ENCODE measurements at regions not wholly inside any gene's neighbourhood (a gene's known extent, or its start where the extent isn't known, plus 50 kb on each side); places are given as distances from the start of the nearest gene placed in this dataset.
"Not testable (repeated sequence)": the region's sequence is repeated elsewhere in the genome, so short reads cannot be mapped to it uniquely, and the experiment has no call there.

DNA sequence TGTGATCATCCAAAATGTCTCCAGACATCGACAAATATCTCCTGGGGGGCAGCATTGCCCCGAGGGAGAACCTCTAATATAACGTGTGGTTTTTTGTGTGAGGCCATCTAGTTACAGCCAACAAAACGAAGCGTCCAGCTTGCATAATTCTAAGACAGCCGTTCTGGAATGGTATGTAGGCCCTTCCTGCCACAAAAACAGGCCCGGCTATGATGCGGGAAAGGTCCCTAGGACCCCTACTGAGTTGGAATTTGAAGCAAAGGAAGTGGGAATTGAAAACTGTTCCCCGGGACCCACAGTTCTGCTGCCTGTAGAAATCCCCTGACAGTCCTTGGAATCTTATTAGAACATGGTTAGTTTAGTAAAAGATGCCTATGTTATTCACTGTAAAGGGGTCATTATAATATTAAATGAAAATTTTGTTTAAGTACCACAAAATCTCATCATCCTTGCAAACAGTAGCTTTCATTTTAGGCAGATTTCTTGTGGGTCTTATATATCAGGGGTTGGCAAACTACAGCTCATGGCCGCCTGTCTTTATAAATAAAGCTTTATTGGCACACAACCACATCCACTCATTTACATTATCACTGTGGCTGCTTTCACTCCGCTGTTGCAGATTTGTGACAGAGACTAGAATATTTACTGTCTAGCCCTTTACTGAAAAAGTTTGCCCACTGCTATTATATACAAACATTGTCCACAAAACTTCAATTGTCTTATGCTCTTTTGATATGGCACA lies 70.7 kb downstream of the MSX2 start:
- no peak for DNase-seq
- H3K27me3 ChIP-seq = no peaks in the 10 kb centered on the region
- H3K9me3 ChIP-seq = no peaks in the 10 kb centered on the region
- no peak overlapping the region for H3K4me3 ChIP-seq
- H3K36me3 ChIP-seq = no peaks in the 10 kb centered on the region
- no peak overlapping the region for H3K27ac ChIP-seq
- TF ChIP-seq POLR2A (IDR thresholded peaks at IDR 0.05) = no peak
- TF ChIP-seq, protein P1, sequence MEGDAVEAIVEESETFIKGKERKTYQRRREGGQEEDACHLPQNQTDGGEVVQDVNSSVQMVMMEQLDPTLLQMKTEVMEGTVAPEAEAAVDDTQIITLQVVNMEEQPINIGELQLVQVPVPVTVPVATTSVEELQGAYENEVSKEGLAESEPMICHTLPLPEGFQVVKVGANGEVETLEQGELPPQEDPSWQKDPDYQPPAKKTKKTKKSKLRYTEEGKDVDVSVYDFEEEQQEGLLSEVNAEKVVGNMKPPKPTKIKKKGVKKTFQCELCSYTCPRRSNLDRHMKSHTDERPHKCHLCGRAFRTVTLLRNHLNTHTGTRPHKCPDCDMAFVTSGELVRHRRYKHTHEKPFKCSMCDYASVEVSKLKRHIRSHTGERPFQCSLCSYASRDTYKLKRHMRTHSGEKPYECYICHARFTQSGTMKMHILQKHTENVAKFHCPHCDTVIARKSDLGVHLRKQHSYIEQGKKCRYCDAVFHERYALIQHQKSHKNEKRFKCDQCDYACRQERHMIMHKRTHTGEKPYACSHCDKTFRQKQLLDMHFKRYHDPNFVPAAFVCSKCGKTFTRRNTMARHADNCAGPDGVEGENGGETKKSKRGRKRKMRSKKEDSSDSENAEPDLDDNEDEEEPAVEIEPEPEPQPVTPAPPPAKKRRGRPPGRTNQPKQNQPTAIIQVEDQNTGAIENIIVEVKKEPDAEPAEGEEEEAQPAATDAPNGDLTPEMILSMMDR (IDR thresholded peaks at IDR 0.05) = no peak
- H3K4me1 ChIP-seq = peaks cover 0 to 6% (median 0%) of the 10 kb centered on the region in 4 donors

DNA sequence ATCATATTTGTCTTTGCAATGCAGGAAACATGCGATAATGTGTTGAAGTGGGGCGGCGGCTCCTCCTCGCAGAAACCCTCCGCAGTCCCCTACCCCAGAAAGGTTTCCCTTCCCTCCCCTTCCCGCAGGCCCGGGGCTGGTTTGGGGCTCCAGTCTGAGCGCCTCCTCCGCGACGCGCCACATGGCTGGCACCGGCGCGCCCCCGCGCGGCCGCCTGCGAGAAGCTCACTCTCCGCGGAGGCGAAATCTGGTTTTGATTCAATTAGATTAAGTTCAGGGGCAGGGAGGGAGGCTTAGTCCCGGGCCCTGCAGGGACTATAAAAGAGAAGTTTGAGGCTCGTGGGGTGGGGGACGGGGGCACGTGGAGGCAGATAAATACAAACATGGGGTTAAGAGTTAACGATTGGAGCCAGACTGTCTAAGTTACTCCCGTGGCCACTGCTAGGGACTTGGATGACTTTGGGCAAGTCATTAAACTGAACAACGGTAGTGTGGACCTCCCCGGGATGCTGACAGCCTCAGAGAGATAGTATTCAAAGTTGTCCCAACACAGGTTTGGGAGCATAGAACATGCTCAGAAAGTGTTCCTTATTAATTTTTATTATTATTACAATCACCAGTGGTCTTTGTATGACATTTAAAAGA lies 69.4 kb downstream of the MSX2 start:
- Histone ChIP-seq H3K9me3 (no peaks in the 10 kb centered on the region), H3K27ac (no peak overlapping the region), H3K4me1 (peaks cover 0 to 6% (median 0%) of the 10 kb centered on the region in 4 donors), H3K36me3 (no peaks in the 10 kb centered on the region), H3K4me3 (no peak overlapping the region), H3K27me3 (no peaks in the 10 kb centered on the region)
- peak in 2 of 3 donors; percentile 69 to 72 for DNase-seq
- no peak for TF ChIP-seq POLR2A (IDR thresholded peaks at IDR 0.05)
- TF ChIP-seq, protein P1 (IDR thresholded peaks at IDR 0.05) = peak in 4 of 6 experiments; percentile 51 to 68 (median 65)

DNA sequence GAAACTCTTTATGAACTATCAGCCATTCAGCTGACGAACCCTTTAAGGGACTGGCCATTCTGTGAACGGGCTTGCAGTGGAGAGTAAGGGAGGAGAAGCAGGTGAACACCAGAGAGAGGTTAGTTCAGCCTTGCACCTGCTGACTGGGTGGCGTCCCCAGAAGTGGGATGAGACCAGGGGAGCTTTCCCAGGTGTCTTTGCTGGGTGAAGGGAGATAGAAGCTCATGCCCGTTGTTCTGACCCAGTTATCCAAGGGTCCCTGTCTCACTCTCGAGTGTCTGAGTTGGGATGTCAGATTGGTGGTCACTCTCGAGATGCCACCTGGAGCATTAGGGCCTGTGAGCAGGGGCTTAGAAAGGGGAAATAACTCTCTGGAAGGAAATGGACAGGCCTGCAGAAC lies 68.7 kb downstream of the MSX2 start:
- H3K27ac ChIP-seq = no peak overlapping the region
- TF ChIP-seq POLR2A (IDR thresholded peaks at IDR 0.05) = no peak
- TF ChIP-seq, protein P1 (IDR thresholded peaks at IDR 0.05) = no peak

DNA sequence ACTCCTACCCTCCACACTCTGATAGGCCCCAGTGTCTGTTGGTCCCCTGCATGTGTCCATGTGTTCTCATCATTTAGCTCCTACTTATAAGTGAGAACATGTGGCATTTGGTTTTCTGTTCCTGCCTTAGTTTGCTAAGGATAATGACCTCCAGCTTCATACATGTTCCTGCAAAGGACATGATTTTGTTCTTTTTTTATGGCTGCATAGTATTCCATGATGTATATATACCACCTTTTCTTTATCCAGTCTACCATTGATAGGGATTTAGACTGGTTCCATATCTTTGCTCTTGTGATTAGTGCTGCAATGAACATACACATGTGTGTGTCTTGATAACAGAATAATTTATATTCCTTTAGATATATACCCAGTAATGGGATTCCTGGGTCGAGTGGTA lies 67.9 kb downstream of the MSX2 start:
- not testable (repeated sequence) for H3K27me3 ChIP-seq, H3K4me3 ChIP-seq, H3K27ac ChIP-seq, H3K36me3 ChIP-seq, DNase-seq, H3K9me3 ChIP-seq, H3K4me1 ChIP-seq

More for the DNA sequence above, 68.7 kb downstream of the MSX2 start:
- H3K9me3 ChIP-seq = no peaks in the 10 kb centered on the region
- H3K36me3 ChIP-seq = no peaks in the 10 kb centered on the region
- H3K27me3 ChIP-seq = no peaks in the 10 kb centered on the region
- no peak for DNase-seq
- no peak overlapping the region for H3K4me3 ChIP-seq
- peaks cover 0 to 6% (median 0%) of the 10 kb centered on the region in 4 donors for H3K4me1 ChIP-seq

DNA sequence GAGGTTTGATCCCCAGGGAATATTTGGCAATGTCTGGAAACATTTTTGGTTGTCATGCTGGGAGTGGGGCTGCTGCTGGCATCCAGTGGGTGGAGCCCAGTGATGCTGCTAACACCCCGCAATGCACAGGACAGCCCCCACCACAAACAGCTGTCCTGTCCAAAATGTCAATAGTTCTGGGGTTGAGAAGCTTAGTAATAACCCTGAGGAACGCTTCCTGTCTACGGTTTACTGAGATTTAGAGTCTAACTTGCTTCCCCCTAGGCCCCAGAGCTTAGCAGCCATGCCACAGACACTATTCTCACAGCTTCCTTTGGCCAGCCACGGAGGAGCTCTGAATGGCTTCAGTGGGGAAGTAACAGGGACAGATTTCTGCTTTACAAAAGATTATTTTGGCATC lies 66.5 kb downstream of the MSX2 start:
- H3K27ac ChIP-seq = no peak overlapping the region
- peaks cover 0 to 6% (median 0%) of the 10 kb centered on the region in 4 donors for H3K4me1 ChIP-seq
- H3K27me3 ChIP-seq = no peaks in the 10 kb centered on the region
- H3K36me3 ChIP-seq = no peaks in the 10 kb centered on the region
- no peak for TF ChIP-seq POLR2A (IDR thresholded peaks at IDR 0.05)
- TF ChIP-seq, protein P1 (IDR thresholded peaks at IDR 0.05) = no peak
- DNase-seq = no peak
- H3K4me3 ChIP-seq = no peak overlapping the region
- no peaks in the 10 kb centered on the region for H3K9me3 ChIP-seq

DNA sequence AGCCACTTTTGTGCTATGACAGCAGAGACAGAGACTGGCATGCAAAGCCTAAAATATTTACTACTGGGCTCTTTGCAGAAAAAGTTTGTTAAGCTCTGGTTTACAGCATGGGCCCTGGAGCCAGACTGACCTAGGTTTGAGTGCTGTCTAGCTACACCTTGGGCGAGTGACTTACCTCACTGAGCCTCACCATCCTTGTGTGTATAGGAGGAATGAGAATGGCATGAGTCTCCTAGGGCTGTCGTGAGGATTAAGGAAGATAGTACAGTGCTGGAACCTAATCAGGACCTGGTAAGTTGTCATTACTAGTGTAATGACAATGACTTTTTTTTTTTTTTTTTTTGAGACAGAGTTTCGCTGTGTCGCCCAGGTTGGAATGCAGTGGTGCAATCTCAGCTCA lies 65.2 kb downstream of the MSX2 start:
- Histone ChIP-seq H3K27me3 (no peaks in the 10 kb centered on the region), H3K4me1 (peaks cover 0 to 6% (median 0%) of the 10 kb centered on the region in 4 donors), H3K9me3 (no peaks in the 10 kb centered on the region), H3K27ac (no peak overlapping the region), H3K4me3 (no peak overlapping the region), H3K36me3 (no peaks in the 10 kb centered on the region)
- DNase-seq = no peak
- TF ChIP-seq, protein P1 (IDR thresholded peaks at IDR 0.05) = no peak
- no peak for TF ChIP-seq POLR2A (IDR thresholded peaks at IDR 0.05)

Measured in Peyer's patch (tissue), 4 donors.